BLaER1 (cell line): ENCODE measurements at regions not wholly inside any gene's neighbourhood (a gene's known extent, or its start where the extent isn't known, plus 50 kb on each side); places are given as distances from the start of the nearest gene placed in this dataset.

Experiments
- H3K27ac ChIP-seq: shearing (Covaris generic); formaldehyde crosslinking; 2 replicates; pipeline ENCODE4 v1.8.1; 2022
- H3K27me3 ChIP-seq: shearing (Covaris generic); formaldehyde crosslinking; 2 replicates; pipeline ENCODE4 v1.8.1; 2022
- H3K36me3 ChIP-seq: shearing (Covaris generic); formaldehyde crosslinking; 2 replicates; pipeline ENCODE4 v1.8.1; 2022
- H3K4me1 ChIP-seq: shearing (Covaris generic); formaldehyde crosslinking; 2 replicates; pipeline ENCODE4 v1.8.1; 2022
- H3K4me2 ChIP-seq: shearing (Covaris generic); formaldehyde crosslinking; 2 replicates; pipeline ENCODE4 v1.8.1; 2022
- H3K4me3 ChIP-seq: shearing (Covaris generic); formaldehyde crosslinking; 2 replicates; pipeline ENCODE4 v1.8.1; 2022
- H3K9ac ChIP-seq: shearing (Covaris generic); formaldehyde crosslinking; 2 replicates; pipeline ENCODE4 v1.8.1; 2022
- H3K9me3 ChIP-seq: shearing (Covaris generic); formaldehyde crosslinking; 2 replicates; pipeline ENCODE4 v1.8.1; 2022
- H4K20me1 ChIP-seq: shearing (Covaris generic); formaldehyde crosslinking; 2 replicates; pipeline ENCODE4 v1.8.1; 2022
- Cebpa-rat ChIP-seq: shearing (Covaris generic); IDR thresholded peaks from 2 replicates; pipeline ENCODE4 v1.8.1; 2022

DNA sequence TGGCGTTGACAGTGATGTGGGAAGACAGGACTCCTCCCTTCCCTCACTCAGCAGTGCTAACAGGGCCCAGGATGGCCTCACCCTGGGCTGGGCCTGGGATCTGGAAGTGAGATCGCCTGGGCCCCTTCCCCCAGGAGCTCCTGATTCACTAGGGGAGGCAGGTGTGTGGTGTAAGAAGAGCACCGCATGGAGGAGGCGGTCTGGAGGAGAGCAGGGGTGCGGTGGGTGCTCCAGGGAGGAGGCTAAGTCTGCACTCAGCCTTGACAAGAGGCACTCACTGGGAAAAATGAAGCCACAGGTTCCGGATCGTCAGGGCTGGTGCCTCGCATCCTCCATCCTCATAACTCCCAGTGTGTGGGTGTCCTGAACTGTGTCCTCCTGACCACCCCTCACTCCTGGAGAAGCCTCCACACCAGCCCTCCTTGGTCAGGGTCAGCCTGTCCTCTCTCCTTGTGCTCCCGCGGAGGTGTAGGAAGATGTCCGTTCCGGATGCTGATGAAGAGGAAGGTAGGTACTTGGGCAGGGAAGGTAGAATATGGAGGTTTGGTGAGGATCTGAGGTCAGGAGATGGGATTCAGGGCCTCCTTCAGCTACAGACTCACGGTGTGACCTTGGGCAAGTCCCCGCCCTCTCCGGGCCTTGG is 142.1 kb upstream of the WNT4 start:
- H3K27me3 ChIP-seq: no peaks in the 10 kb centered on the region

DNA sequence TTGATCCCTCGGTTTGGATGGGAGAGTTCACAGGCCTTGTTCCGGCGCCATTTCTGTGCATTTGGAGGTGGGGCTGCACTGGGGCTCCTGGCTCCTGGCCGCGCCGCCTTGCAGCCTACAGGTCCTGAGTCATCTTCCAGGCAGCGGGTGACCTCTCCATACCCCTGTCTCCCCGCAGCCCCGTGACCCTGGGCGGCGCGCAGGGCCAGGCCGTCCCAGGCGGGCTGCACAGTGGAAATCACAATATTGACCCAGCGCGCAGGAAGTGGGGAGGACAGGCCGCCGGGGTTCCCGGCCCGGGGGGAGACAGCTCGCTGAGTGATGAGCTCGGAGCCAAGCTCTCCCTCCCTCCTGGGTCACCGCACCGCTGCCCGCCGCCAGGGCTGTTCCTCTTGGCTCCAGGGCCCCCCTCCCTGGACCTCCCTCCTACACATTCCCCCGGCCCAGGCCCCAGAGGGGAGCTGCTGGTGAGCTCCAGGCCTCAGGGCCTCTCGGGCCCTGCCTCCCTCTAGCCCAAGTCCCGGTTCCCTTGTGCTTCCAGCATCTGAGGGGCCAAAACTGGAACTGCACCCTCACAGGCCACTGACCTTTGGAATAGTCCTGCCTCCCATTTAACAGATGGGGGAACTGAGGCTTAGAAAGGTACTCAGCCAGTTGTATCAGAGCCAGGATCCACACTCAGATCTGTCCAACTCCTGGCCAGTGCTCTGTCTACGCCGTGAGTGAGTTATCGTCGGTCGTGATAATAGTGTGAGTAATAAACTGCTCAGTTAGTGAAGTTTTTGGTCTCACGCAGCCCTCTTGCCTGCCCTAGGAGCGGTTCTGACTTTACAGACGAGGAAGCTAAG is 142.9 kb upstream of the WNT4 start:
- H4K20me1 ChIP-seq: no peaks in the 10 kb centered on the region
- H3K27me3 ChIP-seq: no peaks in the 10 kb centered on the region
- no peaks in the 10 kb centered on the region for H3K36me3 ChIP-seq
- H3K4me1 ChIP-seq: no peaks in the 10 kb centered on the region
- H3K4me3 ChIP-seq: no peak overlapping the region
- H3K27ac ChIP-seq: no peak overlapping the region
- no peaks in the 10 kb centered on the region for H3K9me3 ChIP-seq
- H3K9ac ChIP-seq: no peak overlapping the region
- H3K4me2 ChIP-seq: no peak overlapping the region
- no peak for TF ChIP-seq Cebpa-rat

More for the DNA sequence above, 142.1 kb upstream of the WNT4 start:
- no peak overlapping the region for H3K4me2 ChIP-seq
- no peaks in the 10 kb centered on the region for H4K20me1 ChIP-seq
- H3K36me3 ChIP-seq: no peaks in the 10 kb centered on the region
- no peak overlapping the region for H3K4me3 ChIP-seq
- no peak for TF ChIP-seq Cebpa-rat
- no peak overlapping the region for H3K9ac ChIP-seq
- H3K4me1 ChIP-seq: no peaks in the 10 kb centered on the region
- no peak overlapping the region for H3K27ac ChIP-seq
- H3K9me3 ChIP-seq: no peaks in the 10 kb centered on the region

DNA sequence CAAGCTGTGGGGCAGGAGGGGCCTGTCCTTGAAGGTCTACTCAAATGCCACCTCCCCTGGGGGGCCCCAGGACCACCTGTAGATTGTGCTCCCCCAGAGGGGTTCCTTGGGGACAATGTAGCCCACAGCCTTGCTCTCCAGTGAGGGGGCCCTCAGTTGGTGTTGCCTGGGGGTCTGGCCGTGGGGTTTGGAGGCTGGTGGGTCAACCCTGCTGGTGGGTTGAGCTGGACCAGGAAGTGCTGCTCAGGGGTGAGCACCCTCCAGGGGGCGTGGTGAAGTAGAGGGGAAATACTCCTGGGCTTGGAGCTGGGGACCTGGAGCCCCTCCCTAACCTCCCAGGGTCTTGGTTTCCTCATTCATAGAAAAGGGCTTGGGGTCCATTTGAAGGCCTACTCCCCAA is 143.6 kb upstream of the WNT4 start:
- Histone ChIP-seq H3K27ac (no peak overlapping the region), H3K36me3 (no peaks in the 10 kb centered on the region), H3K4me3 (no peak overlapping the region), H3K9me3 (no peaks in the 10 kb centered on the region), H3K9ac (no peak overlapping the region), H3K27me3 (no peaks in the 10 kb centered on the region), H3K4me1 (no peaks in the 10 kb centered on the region), H4K20me1 (no peaks in the 10 kb centered on the region), H3K4me2 (no peak overlapping the region)
- TF ChIP-seq Cebpa-rat: no peak

DNA sequence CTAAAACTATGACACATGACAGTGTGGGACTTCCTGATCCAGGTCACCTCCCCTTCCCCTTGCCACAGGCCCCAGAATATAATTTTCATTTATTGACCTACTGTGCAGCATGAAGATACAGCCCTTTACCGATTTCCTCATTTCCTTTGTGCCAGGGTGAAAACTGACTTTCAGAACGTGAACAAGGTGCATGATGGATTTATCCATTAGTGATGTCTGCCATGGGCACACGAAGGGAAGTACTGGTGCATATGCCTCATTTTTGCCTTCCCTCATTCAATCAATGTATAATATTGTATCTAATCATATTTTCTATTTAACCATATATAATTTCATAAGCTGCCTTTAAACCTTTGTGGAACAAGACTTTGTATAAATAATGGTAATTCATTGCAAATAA is 144.4 kb upstream of the WNT4 start:
- no peaks in the 10 kb centered on the region for H3K9me3 ChIP-seq
- no peaks in the 10 kb centered on the region for H3K4me1 ChIP-seq
- H3K4me2 ChIP-seq: no peak overlapping the region
- H3K27ac ChIP-seq: no peak overlapping the region
- H3K36me3 ChIP-seq: no peaks in the 10 kb centered on the region
- no peak overlapping the region for H3K4me3 ChIP-seq
- H4K20me1 ChIP-seq: no peaks in the 10 kb centered on the region
- no peak overlapping the region for H3K9ac ChIP-seq
- no peaks in the 10 kb centered on the region for H3K27me3 ChIP-seq
- no peak for TF ChIP-seq Cebpa-rat

DNA sequence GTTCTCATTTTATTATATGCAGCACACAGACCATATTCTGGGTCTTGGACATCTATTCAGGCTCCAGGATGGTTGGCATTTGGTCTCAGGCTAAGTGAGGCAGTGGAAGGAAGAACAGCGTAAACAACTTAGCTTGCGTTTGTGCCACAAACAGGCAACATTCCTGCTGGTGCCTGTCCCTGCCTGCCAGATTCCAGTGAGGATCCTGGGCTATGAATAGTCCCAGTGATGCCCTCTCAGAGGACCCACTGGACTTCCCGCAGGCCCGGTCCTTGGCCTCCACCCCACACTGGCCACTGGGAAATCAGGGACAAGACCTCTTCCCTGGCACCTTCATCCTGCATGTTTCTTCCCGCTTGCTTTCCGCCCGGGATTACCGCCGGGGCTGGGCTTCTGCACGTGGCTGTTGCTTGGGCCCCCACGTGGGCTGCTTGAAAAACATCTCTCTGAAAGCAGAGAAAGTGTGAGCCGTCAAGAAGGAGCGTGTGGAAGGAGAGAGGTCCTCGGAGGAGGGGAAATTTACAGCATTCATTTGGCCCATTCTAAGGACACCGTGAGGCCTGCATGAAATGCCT is 145.1 kb upstream of the WNT4 start:
- Histone ChIP-seq H3K36me3 (no peaks in the 10 kb centered on the region), H3K4me3 (no peak overlapping the region), H3K4me2 (no peak overlapping the region), H4K20me1 (no peaks in the 10 kb centered on the region), H3K27ac (no peak overlapping the region), H3K4me1 (no peaks in the 10 kb centered on the region), H3K27me3 (no peaks in the 10 kb centered on the region), H3K9me3 (no peaks in the 10 kb centered on the region), H3K9ac (no peak overlapping the region)
- TF ChIP-seq Cebpa-rat: no peak

DNA sequence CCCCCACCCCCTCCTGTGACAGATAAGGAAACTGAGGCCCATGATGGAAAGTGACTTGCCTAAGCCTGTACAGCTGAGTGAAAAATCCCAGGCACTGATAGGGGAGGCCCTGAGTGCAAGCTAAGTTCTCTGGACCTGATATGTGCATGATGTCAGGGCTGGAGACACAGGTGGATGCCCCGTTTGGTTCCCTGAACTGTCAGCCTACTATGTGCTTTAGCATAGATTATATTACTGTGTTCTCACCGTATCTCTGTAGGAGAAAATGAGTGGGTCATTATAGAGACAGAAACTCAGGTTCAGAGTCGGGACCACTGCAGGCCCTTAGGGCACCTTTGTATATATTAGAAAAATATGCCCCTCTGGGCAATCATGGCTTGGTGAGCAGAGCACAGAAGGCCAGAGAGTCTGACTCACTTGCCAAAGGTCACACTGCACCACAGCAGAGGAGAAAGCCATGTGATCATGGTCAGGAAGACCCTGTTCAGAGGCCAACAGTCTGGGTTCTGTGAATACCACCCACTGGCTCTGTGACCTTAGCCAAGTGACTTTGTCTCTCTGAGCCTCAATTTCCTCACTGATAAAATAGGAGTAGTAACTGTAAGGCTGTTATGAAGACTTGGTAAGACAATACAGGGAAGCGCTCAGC is 145.8 kb upstream of the WNT4 start:
- H4K20me1 ChIP-seq: no peaks in the 10 kb centered on the region
- no peaks in the 10 kb centered on the region for H3K36me3 ChIP-seq
- no peaks in the 10 kb centered on the region for H3K27me3 ChIP-seq
- H3K4me1 ChIP-seq: no peaks in the 10 kb centered on the region
- H3K4me2 ChIP-seq: no peak overlapping the region
- H3K9me3 ChIP-seq: no peaks in the 10 kb centered on the region; the same call in 1 of the 2 replicates
- H3K4me3 ChIP-seq: no peak overlapping the region
- H3K27ac ChIP-seq: no peak overlapping the region
- no peak overlapping the region for H3K9ac ChIP-seq
- TF ChIP-seq Cebpa-rat: no peak

DNA sequence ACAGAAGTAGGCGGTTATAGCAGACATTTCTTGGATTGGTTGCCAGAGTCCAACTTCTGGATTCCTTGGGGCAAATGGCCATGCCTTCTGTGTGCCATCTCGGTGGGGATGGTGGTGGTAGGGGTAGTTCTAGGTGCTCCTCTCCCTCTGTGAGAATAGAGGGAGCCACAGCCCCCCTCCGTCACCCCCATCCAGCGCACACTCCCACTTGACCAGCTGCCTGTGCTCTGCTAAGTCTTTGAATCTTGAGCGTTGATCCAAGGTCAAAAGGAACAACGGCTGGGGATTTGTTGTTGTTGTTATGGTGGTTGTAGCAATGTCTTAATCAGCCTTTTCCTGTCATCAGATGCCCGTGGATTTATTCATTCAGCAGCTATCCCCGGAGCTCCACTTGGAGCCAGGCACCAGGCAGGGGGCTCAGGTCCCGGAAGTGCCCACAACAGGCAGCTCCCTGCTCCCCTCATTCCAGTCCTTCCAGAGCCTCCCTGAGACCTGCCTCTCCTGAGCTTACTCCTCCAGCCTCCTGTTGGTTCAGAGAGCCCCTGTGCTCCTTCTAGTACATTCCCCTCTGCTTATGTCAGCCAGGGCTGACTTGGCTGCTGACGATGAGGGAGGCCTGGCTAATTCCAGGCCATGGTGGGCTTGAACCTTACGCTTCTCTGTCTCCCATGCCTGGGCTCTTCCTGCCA is 146.6 kb upstream of the WNT4 start:
- peaks cover 7% of the 10 kb centered on the region for H3K9me3 ChIP-seq
- no peak overlapping the region for H3K27ac ChIP-seq
- no peaks in the 10 kb centered on the region for H3K27me3 ChIP-seq
- no peak overlapping the region for H3K4me2 ChIP-seq
- H3K4me3 ChIP-seq: no peak overlapping the region
- H3K4me1 ChIP-seq: no peaks in the 10 kb centered on the region; the same call in 1 of the 2 replicates
- TF ChIP-seq Cebpa-rat: no peak
- no peaks in the 10 kb centered on the region for H3K36me3 ChIP-seq
- no peak overlapping the region for H3K9ac ChIP-seq
- no peaks in the 10 kb centered on the region for H4K20me1 ChIP-seq

DNA sequence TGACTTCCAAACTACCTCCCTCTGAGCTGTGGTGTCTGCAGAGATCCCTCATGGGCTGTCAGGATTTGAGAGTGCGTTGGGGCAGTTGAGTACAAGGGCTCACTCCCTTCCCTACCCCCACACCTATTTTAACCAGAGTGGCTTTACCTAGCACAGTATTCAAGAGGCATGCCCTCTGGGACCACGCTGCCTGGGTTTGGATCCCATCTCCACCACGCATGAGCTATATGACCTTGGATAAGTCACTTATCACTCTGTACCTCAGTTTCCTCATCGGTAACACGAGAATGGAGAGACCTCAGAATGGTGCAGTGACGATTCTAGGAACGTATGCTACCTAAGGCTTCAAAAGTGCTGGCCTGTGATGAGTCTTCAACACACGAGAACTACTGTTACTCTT is 147.3 kb upstream of the WNT4 start:
- H3K9ac ChIP-seq: no peak overlapping the region
- no peak overlapping the region for H3K4me2 ChIP-seq
- H3K27me3 ChIP-seq: no peaks in the 10 kb centered on the region
- H3K4me1 ChIP-seq: peaks cover 7% of the 10 kb centered on the region
- H3K27ac ChIP-seq: no peak overlapping the region
- no peak for TF ChIP-seq Cebpa-rat
- H3K36me3 ChIP-seq: no peaks in the 10 kb centered on the region
- no peak overlapping the region for H3K4me3 ChIP-seq
- H4K20me1 ChIP-seq: no peaks in the 10 kb centered on the region
- H3K9me3 ChIP-seq: peaks cover 10% of the 10 kb centered on the region

DNA sequence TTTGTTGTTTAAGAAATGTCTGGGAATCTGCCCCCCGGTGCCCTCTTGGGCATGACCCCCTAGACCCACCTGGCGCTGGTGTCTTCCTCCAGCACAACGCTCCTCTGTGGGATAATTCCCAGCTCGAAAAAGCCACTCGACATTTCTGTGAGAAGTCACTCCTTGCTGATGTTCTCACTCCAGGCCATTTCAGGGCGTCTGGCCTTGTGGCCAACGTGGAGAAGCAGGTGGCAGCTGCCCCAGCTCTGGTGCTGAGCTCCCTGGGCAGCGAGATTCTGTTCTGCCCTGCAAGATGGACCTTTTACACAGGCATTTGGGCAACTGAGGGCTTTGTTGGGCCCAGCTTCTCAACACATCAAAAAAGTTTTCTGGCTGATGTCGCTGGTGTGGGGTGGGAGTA is 147.7 kb upstream of the WNT4 start:
- Histone ChIP-seq H3K9ac (no peak overlapping the region), H3K4me1 (peaks cover 11% of the 10 kb centered on the region), H3K4me3 (no peak overlapping the region), H3K9me3 (peaks cover 10% of the 10 kb centered on the region), H3K27ac (no peak overlapping the region), H3K27me3 (no peaks in the 10 kb centered on the region), H4K20me1 (no peaks in the 10 kb centered on the region), H3K4me2 (no peak overlapping the region), H3K36me3 (no peaks in the 10 kb centered on the region)
- TF ChIP-seq Cebpa-rat: no peak
